HG03280 (cell line): ENCODE measurements at regions not wholly inside any gene's neighbourhood (a gene's known extent, or its start where the extent isn't known, plus 50 kb on each side); places are given as distances from the start of the nearest gene placed in this dataset.

ENCODE experiments used
- ATAC-seq: cut with Tn5 transposase; IDR thresholded peaks from one replicate; pipeline ENCODE4 v1.9.1; 2021; ENCODE audit warnings: mild to moderate bottlenecking, moderate library complexity; ENCODE audit not compliant: unreplicated experiment

DNA sequence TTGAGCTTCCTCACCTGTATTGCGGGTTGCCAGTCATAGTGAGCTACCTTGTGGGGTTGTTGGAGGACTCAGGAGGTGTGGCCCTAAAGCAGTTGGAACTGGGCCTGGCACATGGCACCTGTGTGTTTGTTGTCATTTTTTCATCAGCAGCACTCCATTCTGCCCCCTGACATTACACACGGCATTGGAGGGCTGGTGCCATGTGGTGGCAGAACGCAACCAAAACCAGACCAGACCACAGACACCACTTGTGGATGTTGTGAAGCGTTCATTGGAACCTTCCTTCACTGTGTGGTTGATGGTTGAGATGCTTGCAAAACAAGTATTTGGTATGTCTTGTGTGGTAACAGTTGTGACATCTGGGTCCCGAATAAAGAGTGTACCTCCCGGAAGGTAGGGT, 113.2 kb upstream of the ERCC6L2 start:
- no peak for ATAC-seq

DNA sequence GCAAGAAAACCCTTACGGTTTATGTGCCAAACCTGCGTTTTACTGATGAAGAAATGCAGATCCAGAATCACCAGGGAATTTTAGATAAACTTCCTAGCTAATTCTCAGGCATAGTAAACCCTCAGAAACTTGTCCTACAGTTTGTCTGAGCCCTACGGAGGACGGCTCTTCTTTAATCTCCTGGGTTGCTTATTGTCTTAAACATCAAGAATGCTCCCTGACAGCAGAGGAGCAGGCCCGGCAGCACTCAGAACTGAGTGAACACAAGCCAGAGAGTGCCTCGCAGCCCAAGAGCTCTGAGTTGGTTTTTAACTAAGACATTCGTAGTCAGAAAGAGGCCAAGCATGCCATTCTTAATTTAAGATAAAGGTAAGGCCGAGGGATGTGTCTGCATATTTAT, 114.7 kb upstream of the ERCC6L2 start:
- ATAC-seq, result no peak

DNA sequence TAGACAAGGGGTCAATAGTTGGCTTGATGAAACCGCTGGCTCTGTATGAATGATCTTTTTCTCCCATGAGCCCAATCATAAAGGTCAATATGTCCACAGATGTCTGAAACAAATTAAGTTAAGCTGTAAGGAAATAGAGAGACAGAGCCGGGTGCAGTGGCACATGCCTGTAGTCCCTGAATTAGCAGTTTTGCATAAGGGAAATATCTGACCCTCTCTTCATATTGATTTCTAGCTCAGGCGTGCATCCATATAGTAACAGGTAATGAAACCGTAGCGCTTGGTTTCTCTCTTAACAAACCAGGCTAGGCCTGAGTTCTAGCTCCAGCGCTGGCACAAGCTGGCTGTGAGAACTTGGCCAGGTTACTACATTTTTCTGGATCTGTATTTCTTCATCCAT, 118.1 kb upstream of the ERCC6L2 start:
- no peak for ATAC-seq

DNA sequence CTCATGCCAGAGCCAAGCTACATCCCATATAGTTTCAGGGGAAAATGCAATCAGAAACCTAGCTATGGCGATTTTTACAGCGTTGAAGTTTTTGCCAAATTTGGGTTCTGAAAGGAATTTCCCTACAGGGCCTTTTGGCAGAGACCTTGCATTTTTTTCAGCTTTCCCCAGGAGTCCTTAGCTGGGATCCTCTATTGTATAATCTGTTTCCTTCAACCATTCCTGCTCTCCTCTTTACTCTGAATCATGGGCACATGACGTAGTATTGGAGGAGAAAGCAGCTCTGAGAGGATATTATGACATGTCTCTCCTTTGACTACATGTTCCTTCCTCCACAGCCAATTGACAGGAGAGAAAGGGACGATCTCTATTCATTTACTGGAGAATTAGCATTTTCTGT, 118.5 kb upstream of the ERCC6L2 start:
- ATAC-seq, result no peak

DNA sequence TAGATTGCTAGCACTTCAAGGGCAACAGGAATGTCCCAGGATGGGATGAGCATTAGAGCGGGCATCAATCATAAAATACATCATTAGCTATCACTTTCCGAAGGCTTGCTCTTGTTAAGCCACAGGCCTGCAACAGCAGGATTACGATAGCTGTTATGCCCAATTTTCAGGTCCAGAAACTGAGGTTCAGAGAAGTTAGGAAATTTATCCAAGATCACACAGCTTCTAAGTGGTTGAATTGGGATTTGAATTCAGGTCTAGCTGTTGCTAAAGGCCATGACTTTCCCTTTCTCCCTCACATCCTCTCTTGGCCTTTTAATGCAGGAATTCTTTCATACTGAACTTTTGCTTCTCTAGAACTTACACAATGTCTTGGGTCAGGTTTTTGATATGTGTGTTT, 119.4 kb upstream of the ERCC6L2 start:
- no peak for ATAC-seq

DNA sequence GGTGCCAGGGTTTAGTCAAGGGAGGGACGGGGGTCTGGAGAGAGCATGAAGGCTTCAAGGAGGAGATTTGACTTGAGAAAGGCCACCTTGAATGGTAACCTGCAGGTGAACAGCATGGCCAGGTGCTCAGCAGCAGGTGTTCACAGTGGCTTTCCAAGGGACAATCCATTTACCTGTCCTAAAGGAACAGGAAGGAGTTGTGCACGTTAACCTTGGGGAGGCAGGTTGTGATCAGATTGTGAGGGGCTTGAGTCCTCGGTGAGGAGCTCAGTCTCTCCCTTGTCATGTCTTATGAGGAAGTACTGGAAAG, 120.1 kb upstream of the ERCC6L2 start:
- ATAC-seq, result no peak

DNA sequence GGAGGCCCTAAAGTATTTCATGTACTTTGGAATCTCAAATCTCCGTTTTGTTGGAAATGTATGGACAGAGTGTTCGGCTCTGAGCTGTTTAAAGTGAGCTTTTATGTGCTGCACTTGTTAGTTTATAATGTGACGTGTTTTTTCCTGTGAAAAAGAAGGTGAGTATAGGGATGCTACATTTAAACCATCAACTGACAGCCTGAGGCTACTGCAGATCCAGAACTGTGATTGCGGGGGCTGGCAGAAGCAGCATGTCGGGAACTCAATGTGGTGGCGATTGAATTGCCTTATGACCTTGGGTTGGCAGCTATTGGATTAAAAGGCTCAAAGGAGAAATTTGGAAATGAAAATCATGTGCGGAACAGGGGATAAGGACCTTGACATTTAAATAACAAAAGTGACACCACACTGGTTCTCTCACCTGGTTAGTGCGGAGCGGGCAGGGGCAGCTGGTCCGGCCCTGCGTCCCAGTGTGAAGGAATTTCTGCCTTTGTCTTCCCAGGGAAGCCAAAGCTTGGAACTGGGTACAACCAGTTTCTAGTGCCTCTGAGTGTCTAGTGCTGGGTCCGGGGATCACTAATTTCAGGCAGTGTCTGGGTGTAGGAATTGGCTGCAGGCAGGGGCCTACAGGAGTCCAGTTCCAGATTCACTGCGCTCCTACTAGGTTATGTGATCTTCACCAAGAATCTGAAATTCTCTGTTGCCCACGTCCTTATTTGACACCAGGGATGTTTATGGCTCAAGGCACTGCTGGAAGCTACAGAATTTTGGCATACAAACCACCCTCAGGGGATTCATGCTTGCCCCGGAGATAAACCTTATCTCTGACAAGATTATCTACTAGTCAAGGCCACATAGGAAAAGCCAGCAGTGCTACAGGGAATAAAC, 120.7 kb upstream of the ERCC6L2 start:
- ATAC-seq, result no peak

DNA sequence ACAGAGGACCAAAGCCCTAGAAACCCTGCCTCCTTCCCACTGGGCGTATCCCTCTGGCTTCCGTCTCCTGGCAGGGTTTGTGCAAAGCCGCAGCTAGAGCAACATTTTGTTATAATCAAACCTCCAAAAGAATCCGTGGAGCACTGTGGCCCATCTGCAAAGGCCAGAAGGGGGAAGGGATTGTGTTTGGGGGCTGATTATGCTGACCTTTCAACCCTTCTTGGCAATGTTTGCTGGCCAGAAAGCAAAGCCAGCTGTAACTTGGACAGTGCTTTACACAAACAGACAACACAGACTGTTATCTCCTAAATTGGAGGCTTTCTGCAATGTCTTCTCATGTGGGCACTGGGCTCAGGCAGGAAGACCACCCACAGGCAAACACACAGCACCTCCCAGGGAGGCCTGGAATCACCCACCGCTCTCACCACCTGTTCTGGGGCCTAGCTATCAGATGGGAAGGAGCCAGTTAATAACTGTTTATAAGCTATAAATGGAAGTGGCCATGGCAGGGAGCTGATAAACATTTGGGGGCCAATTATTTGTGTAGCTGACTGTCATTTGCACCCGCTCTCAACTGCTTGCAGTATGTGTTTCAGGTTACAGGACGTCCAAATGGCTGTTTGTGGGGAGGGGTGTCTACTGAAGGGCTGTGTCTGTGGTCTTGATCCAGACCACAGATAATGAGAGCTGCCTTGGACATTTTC, 121.6 kb upstream of the ERCC6L2 start:
- no peak for ATAC-seq

DNA sequence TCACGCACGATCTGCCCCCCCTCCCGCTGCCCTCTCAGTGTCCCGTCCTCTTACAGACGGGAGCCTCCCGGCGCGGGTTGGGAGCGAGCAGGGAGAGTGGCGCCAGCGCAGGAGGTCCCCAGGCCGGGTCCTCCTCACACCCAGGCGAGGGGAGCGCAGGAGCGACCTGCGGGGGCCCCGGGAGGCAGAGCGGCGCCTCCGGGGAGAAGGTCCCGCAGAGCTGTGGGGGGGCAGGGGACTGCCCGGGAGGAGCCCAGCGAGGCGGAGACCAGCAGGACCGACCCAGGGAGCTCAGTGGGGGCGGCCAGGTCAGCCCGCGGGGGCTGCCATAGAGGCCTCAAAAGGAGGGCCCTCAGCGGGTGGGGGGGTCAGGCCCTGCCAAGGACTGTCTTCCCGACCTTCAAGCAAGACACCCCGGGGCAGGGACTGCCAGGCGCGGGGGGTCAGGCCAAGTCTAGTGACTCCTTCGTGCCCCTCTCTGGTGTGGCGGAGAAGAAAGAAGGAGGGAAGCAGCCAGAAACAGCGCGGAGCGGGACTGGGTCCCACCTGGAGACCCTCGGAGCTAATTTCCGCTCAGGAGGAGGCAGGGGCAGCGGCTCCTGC, 123.3 kb upstream of the ERCC6L2 start:
- ATAC-seq, result no peak

DNA sequence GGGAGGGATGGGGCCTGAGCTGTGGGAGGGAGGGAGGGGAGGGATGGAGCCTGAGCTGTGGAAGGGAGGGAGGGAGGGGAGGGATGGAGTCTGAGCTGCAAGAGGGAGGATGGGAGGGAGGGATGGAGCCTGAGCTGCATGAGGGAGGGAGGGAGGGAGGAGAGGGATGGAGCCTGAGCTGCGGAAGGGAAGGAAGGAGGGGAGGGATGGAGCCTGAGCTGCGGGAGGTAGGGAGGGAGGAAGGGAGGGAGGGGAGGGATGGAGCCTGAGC, 124.0 kb upstream of the ERCC6L2 start:
- no peak for ATAC-seq

DNA sequence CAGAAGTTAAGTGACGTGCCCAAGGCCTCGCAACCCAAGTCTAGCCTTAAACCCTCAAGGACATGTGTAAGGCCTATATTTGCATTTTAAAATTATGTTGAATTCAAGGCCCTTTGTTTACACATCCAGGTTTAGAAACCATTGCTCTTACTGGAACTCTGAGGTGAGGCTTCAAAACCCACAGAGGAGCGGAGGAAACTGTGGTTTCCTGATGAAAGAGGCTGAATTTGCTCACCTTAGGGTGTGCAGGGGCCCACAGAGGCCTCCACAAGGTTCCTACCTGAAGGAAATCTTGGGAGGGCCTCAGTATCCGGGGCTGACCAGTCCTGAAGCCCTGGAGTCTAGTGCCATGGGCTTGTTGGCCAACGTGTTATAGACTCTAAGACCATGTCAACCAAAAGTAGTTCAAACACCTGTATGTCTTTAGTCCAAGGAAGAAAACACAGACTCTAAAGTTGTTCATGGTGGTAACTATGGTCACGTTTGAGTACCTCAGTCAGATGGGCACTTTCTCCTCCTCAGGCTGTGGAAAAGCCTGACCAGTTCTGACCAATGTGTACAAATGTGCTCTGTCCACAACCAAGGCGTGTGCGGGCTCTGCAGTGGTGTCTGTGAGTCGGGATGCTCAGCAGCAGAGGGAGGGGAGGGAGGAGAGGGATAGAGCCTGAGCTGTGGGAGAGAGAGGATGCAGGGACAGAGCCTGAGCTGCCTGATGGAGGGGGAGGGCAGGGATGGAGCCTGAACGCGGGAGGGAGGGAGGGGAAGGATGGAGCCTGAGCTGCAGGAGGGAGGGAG, 124.6 kb upstream of the ERCC6L2 start:
- no peak for ATAC-seq

DNA sequence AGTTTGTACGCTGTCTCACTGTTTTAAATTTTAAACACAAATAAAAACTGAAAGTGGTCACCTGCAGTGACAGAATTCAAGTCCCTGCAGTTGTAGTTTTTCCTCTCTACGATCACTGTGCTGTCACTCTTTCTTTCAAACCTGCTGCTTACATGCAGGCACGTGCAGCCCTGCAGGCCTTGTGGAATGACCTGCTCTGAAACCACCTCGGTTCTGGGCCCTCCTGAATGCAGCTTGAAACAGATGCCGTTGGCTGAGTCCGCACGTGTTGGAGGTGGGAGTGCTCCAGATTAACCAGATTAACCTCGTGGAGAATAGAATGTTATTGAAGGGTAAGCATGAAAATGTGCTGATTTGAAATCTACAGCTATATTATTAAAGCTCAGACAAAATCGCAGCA, 126.0 kb upstream of the ERCC6L2 start:
- no peak for ATAC-seq

DNA sequence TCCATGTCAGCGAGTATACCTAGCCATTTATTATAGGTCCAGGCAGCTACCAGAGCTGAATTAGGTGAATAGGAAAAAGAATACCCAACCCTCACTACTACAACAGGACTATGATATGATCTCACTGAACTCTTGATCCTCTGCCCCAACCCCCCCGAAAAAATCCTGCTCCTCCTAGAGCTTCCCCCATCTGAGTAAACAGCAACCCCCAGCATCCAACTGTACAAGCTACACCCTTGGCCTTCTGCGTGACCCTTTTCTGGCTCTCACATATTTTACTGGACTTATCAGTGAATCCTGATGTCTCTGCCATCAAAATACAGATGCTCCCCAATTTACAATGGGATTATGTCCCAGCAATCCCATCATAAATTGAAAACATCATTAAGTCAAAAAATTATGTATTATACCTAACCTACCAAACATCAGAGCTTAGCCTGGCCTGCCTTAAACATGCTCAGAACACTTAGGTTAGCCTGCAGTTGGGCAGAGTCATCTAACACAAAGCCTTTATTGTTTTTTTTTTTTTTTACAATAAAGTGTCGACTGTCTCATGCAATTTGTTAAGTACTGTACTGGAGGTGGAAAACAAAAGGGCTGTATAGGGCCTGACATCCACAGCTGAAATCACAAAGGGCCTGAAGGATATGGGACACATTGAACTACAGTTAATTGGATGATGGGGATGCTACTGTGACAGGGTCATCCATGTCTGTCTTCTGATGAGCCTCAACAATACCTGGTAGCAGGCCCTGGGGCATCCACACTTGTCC, 128.9 kb upstream of the ERCC6L2 start:
- ATAC-seq, result no peak

DNA sequence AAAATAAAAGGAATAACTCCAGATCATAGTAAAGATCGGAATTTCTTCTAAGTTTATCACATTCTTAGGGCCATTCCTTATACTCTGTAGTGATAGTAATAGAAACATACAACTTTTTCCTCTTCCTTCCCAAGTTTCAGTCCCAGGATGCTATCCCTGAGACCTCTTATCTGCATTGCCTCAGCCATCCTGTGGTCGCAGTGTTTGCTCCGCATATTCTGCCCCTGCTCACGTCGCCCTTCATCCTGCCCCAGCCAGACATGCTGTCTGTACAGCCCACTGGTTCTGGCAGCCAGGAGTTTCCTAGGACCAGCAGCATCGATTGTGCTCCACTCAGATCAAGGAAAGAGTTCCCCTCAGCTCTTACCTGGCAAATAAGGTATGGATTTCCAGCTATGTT, 132.7 kb upstream of the ERCC6L2 start:
- no peak for ATAC-seq

DNA sequence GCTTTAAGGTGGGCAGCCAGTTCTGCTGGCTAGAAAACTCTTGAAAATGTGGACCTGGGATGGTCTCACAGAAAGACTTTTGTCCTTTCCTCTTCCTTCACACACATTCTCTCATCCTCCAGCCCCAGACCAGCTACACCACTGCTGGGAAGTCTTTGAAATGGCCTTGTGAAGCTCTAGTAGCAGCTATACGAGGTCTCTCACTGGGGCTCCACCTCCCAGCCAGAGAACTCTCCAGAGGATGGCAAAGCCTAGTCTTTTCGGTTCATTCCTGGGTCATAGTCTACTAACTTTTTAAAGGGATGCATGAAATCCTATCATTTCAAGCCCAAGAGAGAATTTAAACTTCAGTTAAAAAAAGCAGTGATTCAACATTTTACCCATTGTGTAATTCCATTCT, 133.9 kb upstream of the ERCC6L2 start:
- no peak for ATAC-seq

DNA sequence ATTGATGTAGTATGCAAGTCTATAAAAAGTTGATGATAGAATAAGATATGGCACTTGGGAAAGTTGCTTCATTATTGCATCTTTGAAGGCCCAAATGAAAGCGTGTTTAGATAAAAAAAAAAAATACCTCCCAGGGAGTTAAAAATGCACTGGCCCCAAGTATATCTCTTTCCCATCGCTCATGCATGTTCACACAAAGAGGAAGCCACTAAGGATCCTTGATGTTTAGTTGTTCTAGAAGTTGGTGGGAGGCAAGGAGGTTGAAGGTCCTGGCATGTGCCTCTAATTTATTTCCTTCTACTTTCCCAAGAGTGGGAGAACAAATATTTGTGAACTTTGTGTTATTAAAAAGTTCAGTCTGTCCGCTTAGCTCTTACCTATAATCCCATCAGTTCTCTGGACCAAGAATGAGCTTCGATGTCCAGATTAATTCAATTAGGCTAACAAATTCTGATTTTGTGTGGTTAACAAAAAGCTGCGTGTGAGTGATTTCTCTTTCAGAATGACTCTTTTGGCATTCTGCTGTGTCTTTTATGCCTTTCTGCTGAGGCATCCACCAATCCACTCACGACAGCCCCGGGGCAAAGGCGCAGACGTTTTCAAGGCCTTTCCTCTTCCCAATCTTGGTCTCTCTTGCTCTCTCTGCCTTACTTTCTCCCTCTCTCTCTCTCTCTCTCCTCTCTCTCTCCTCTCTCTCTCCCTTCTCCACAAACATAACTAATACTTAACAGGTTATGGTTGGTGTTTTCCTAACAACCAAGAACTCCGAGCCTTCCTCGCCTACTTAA, 135.1 kb upstream of the ERCC6L2 start:
- no peak for ATAC-seq

DNA sequence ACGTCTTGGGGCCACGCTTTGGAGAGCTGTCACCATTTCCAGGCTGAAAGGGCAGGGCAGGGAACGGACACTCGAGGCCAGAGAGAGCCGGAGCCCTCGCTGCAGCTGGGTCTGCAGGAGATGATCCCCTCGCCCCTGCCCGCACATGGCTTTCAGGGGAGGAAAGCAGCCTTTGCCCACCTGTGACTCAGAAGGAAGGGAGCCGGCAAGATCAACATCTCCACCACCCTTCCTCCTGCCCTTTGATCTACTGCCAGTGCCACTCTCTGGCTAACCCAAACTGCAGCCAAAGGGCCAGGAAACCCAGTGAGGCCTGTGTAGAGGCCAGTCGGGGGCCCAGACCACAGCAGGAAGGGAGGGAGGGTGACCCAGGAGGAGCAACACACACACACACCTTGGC, 137.1 kb upstream of the ERCC6L2 start:
- no peak for ATAC-seq

DNA sequence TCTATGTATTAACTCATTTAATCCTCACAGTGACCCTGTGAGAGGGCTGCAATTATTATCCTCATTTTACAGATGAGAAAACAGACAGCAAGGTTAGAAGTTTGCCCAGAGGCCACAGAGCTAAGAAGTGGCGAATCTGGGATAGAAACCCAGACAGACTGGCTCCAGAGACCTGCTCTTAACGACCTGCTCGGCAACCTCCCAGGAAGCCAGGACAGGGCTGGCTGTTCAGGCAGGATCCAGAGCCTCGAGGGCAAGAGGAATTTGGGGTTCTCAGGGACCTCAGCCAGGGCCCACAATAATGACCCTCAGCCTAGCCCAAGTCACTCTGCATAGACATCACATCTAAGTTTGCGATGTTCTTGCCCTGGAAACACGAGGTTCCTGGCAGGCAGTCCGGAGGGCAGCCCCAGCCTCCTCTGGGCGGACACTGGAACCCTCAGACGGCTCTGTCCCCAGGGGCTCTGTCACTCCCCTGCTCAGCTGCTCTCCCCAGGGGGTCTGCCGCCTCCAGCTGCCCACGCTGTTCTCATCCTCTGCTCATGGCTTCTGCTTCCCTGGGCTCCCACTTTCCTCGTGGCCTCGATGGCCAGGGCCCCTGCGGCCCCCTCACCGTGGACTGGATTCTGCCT, 138.5 kb upstream of the ERCC6L2 start:
- no peak for ATAC-seq

DNA sequence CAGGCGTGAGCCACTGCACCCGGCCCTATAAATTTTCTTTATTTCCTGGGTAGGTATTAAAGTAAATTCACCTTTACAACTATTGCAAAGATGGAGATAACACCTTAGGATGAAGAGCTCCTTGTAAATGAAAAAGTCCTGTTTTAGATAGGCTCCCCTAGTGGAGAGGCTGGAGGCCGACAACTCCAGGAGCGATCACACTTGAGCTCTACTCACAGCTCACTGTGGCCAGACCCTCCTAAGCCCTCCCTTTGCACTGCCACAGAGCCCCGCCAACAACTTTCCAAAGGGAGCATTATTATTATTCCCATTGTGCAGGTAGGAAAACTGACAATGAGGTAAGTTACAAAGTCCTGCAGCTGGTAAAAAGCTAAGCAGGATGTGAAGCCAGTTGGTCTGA, 139.1 kb upstream of the ERCC6L2 start:
- no peak for ATAC-seq

DNA sequence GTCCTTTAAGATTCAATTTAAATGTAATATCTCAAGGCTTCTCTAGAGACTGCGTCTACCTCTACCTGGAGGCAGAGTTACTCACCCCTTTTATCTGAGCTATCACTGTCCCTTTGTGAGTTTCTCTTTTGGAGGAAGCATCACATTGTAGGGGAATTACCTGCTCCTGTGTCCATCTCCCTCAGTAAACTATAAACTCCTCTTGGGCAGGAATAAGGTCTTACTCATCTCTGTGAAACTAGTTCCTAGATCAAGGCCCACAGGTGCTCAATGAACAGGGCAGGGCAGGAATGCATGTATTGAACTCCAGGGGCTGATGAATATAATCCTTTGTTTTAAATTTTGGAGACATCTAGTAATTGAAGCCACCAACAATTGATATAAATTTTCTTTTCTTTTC, 139.8 kb upstream of the ERCC6L2 start:
- ATAC-seq, result no peak
